ENCODE measurements at regions not wholly inside any gene's neighbourhood (a gene's known extent, or its start where the extent isn't known, plus 50 kb on each side); places are given as distances from the start of the nearest gene placed in this dataset.

DNA sequence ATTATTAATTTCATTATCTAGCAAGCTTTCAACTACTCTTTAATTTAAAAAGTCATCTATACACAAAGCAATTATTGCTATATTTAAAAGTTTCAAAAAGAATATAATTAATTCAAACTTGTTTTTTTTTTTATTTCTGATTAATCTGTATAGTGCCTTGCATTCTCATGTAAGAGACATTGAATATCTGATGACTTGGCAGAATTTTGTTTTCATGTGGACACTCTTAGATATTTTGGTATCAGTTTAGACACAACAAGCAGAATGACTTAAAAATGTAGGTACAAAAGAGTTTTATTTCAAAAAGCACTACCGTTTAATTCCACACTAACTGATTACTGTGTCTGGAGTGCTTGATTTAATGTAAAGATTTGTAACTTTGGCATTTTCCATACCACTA is 1129.6 kb downstream of the PDHA2 start:
- Histone ChIP-seq H3K4me3 (no peak overlapping the region), H3K27me3 (no peaks in the 10 kb centered on the region), H3K9me3 (no peaks in the 10 kb centered on the region), H3K4me1 (no peaks in the 10 kb centered on the region), H3K27ac (no peak overlapping the region), H3K9ac (ENCODE audit: low read depth in 2 of 2, low read length in 2 of 2) (no peak overlapping the region), H3K36me3 (no peaks in the 10 kb centered on the region)
- DNase-seq: no peak
- TF ChIP-seq, protein P1, sequence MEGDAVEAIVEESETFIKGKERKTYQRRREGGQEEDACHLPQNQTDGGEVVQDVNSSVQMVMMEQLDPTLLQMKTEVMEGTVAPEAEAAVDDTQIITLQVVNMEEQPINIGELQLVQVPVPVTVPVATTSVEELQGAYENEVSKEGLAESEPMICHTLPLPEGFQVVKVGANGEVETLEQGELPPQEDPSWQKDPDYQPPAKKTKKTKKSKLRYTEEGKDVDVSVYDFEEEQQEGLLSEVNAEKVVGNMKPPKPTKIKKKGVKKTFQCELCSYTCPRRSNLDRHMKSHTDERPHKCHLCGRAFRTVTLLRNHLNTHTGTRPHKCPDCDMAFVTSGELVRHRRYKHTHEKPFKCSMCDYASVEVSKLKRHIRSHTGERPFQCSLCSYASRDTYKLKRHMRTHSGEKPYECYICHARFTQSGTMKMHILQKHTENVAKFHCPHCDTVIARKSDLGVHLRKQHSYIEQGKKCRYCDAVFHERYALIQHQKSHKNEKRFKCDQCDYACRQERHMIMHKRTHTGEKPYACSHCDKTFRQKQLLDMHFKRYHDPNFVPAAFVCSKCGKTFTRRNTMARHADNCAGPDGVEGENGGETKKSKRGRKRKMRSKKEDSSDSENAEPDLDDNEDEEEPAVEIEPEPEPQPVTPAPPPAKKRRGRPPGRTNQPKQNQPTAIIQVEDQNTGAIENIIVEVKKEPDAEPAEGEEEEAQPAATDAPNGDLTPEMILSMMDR (IDR thresholded peaks at IDR 0.05): no peak
- intact Hi-C loops (cut with DNase I): no loop called here

DNA sequence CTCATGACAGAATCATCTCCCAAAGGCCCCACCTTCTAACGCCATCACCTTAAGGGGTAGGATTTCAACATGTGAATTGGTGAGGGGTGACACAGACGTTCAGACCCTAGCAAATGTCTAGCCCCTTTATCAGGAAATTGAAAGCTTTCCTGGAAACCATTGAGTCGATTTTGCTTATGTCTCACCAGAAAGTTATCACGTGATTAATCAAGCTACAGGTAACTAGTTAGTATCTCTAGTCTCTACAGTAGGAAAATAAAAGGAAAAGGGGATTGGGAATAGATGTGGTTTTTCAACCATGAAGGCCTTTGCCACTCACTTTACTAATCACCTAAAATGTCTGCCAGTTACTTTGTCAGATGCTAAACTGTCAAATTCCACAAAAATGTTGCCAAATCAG is 1133.0 kb downstream of the PDHA2 start:
- intact Hi-C loops (cut with DNase I): no loop called here
- no peak overlapping the region for H3K27ac ChIP-seq
- H3K27me3 ChIP-seq: no peaks in the 10 kb centered on the region
- no peaks in the 10 kb centered on the region for H3K4me1 ChIP-seq
- H3K4me3 ChIP-seq: no peak overlapping the region
- no peaks in the 10 kb centered on the region for H3K9me3 ChIP-seq
- H3K9ac ChIP-seq (ENCODE audit: low read depth in 2 of 2, low read length in 2 of 2): no peak overlapping the region
- no peak for DNase-seq
- TF ChIP-seq, protein P1 (IDR thresholded peaks at IDR 0.05): no peak
- H3K36me3 ChIP-seq: no peaks in the 10 kb centered on the region

DNA sequence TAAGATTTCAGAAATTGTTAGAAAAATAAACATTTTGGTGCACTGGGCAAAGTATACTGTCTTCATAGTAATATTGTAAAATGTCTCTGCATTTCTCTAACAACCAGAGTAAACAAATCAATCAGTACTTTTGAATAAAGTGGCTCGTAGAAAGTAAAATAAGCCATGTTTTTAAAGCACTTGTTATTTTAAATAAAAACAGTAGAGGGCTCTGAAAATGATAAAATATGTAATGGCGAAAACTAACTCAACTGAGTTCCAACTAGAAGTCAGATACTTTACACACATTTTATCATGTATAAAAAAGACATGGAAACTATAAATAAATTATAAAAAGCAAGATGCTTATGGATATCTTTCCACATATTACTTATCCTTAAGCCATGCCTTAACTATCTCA is 1134.4 kb downstream of the PDHA2 start:
- H3K36me3 ChIP-seq: no peaks in the 10 kb centered on the region
- TF ChIP-seq, protein P1 (IDR thresholded peaks at IDR 0.05): no peak
- no peaks in the 10 kb centered on the region for H3K4me1 ChIP-seq
- no peaks in the 10 kb centered on the region for H3K9me3 ChIP-seq
- no peaks in the 10 kb centered on the region for H3K27me3 ChIP-seq
- no peak overlapping the region for H3K9ac ChIP-seq (ENCODE audit: low read depth in 2 of 2, low read length in 2 of 2)
- intact Hi-C loops (cut with DNase I): no loop called here
- H3K4me3 ChIP-seq: no peak overlapping the region
- no peak for DNase-seq
- H3K27ac ChIP-seq: no peak overlapping the region

DNA sequence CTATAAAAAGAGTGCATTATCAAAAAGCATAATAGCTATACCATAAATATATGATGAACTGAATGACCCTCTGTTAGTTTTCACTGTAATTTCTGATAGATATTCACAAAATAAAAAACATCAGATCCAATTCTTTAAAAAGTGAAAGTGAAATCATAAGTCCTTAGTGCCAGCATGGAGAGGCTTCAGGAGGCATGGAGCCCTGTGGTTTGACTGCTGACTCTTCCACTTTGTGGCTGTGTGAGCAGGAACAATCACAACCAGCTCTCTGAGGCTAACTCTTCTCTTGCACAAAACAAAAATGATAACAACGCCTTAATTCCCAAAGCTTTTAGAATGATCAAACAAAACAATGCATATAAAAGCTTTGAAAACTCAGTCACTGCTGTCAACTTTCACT is 1143.9 kb downstream of the PDHA2 start:
- no peak for DNase-seq
- H3K4me3 ChIP-seq: no peak overlapping the region

DNA sequence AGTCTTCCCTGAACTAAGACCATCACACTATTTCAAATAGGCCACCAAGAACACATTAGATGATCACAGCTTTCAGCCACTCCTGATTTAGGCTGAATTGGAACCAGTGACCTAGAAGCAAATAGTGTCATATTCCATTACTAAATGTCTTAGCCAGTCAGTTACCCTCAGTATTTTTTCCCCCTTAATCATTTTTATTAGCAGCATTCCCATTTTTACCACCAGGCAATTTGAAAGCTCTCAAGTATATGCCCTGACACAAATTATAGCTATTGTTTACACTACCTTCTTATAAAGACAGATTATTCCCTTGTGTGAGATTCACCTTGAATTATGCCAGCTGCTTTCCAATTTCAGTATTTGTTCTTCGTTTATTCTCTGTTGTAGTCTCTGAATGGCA is 1146.9 kb downstream of the PDHA2 start:
- intact Hi-C loops (cut with DNase I): no loop called here
- no peak overlapping the region for H3K27ac ChIP-seq
- H3K4me3 ChIP-seq: no peak overlapping the region
- no peak for DNase-seq
- TF ChIP-seq, protein P1 (IDR thresholded peaks at IDR 0.05): no peak
- no peaks in the 10 kb centered on the region for H3K9me3 ChIP-seq
- H3K9ac ChIP-seq (ENCODE audit: low read depth in 2 of 2, low read length in 2 of 2): no peak overlapping the region
- H3K4me1 ChIP-seq: no peaks in the 10 kb centered on the region
- no peaks in the 10 kb centered on the region for H3K36me3 ChIP-seq
- H3K27me3 ChIP-seq: no peaks in the 10 kb centered on the region

More for the DNA sequence above, 1143.9 kb downstream of the PDHA2 start:
- TF ChIP-seq, protein P1 (IDR thresholded peaks at IDR 0.05): no peak
- Histone ChIP-seq H3K27ac (no peak overlapping the region), H3K27me3 (no peaks in the 10 kb centered on the region), H3K4me1 (no peaks in the 10 kb centered on the region), H3K9ac (ENCODE audit: low read depth in 2 of 2, low read length in 2 of 2) (no peak overlapping the region), H3K36me3 (no peaks in the 10 kb centered on the region), H3K9me3 (no peaks in the 10 kb centered on the region)
- intact Hi-C loops (cut with DNase I): no loop called here

DNA sequence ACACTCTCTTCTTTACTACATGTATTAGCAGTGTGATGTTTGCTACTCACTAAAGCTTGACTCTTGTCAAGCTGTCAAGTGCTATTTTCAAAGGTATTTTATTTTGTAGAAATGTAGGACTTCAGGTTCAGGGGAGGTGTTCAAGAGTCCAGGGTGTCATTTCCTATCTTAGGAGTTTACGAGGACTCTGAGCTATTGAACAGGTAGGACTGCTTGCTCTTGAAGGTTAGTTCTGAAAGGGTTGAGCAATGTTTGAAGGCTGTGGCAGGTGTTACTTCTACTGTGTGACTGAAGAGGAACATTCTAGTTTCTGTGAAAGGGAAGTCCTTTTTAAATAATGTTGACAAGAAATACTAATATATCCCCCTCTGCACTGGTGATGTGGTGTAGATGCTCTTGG is 1151.2 kb downstream of the PDHA2 start:
- H3K4me3 ChIP-seq: no peak overlapping the region
- no peaks in the 10 kb centered on the region for H3K9me3 ChIP-seq
- no peak overlapping the region for H3K27ac ChIP-seq
- intact Hi-C loops (cut with DNase I): no loop called here
- H3K27me3 ChIP-seq: no peaks in the 10 kb centered on the region
- DNase-seq: no peak
- H3K36me3 ChIP-seq: no peaks in the 10 kb centered on the region
- no peaks in the 10 kb centered on the region for H3K4me1 ChIP-seq
- H3K9ac ChIP-seq (ENCODE audit: low read depth in 2 of 2, low read length in 2 of 2): no peak overlapping the region
- TF ChIP-seq, protein P1 (IDR thresholded peaks at IDR 0.05): no peak
